ENCODE measurements at regions not wholly inside any gene's neighbourhood (a gene's known extent, or its start where the extent isn't known, plus 50 kb on each side); places are given as distances from the start of the nearest gene placed in this dataset.
"Not testable (repeated sequence)": the region's sequence is repeated elsewhere in the genome, so short reads cannot be mapped to it uniquely, and the experiment has no call there.

- no peak for DNase-seq (ENCODE audit: low read depth)
- H3K4me3 ChIP-seq (ENCODE audit: low read length), result no peak overlapping the region
- TF ChIP-seq CTCF (conservative IDR thresholded peaks at IDR 0.05; ENCODE audit: low read depth, low read length), result no peak
Measured at GRCh38 chr6:78770765-78771164, 96.6 kb upstream of the IRAK1BP1 start.

- DNase-seq (ENCODE audit: low read depth), result no peak
- TF ChIP-seq CTCF (conservative IDR thresholded peaks at IDR 0.05; ENCODE audit: low read depth, low read length), result no peak
- no peak overlapping the region for H3K4me3 ChIP-seq (ENCODE audit: low read length)
Measured at GRCh38 chr6:78771586-78771985, 95.8 kb upstream of the IRAK1BP1 start.

- no peak for TF ChIP-seq CTCF (conservative IDR thresholded peaks at IDR 0.05; ENCODE audit: low read depth, low read length)
- H3K4me3 ChIP-seq (ENCODE audit: low read length), result no peak overlapping the region
- DNase-seq (ENCODE audit: low read depth), result no peak
Measured at GRCh38 chr6:78781001-78781400, 86.3 kb upstream of the IRAK1BP1 start.

- DNase-seq (ENCODE audit: low read depth); H3K4me3 ChIP-seq (ENCODE audit: low read length): not testable (repeated sequence)
Measured at GRCh38 chr6:78783366-78783765, 84.0 kb upstream of the IRAK1BP1 start.

- no peak for DNase-seq (ENCODE audit: low read depth)
- H3K4me3 ChIP-seq (ENCODE audit: low read length), result no peak overlapping the region
- no peak for TF ChIP-seq CTCF (conservative IDR thresholded peaks at IDR 0.05; ENCODE audit: low read depth, low read length)
Measured at GRCh38 chr6:78797270-78797669, 70.1 kb upstream of the IRAK1BP1 start.

- H3K4me3 ChIP-seq (ENCODE audit: low read length), result no peak overlapping the region
- no peak for DNase-seq (ENCODE audit: low read depth)
- TF ChIP-seq CTCF (conservative IDR thresholded peaks at IDR 0.05; ENCODE audit: low read depth, low read length), result no peak
Measured at GRCh38 chr6:78799682-78800081, 67.7 kb upstream of the IRAK1BP1 start.

- H3K4me3 ChIP-seq (ENCODE audit: low read length); DNase-seq (ENCODE audit: low read depth): not testable (repeated sequence)
Measured at GRCh38 chr6:78806792-78807191, 60.6 kb upstream of the IRAK1BP1 start.

GRCh38 chr6:78807655-78808355 is 59.5 kb upstream of the IRAK1BP1 start:
- DNase-seq (ENCODE audit: low read depth); H3K4me3 ChIP-seq (ENCODE audit: low read length): not testable (repeated sequence)

- TF ChIP-seq CTCF (conservative IDR thresholded peaks at IDR 0.05; ENCODE audit: low read depth, low read length), result no peak
- DNase-seq (ENCODE audit: low read depth), result no peak
- H3K4me3 ChIP-seq (ENCODE audit: low read length), result no peak overlapping the region
Measured at GRCh38 chr6:78808356-78808891, 58.9 kb upstream of the IRAK1BP1 start.

Measured in retinal pigment epithelial cell (primary cell).